ENCODE measurements at regions not wholly inside any gene's neighbourhood (a gene's known extent, or its start where the extent isn't known, plus 50 kb on each side); places are given as distances from the start of the nearest gene placed in this dataset.

GRCh38 chr7:17462131-17462631 lies 163.7 kb downstream of the AHR start:
- TF ChIP-seq CTCF (IDR thresholded peaks at IDR 0.05) = no peak
- TF ChIP-seq POLR2A (IDR thresholded peaks at IDR 0.05) = no peak

Data from tibial nerve (tissue), 3 donors.